GM12878 (cell line): ENCODE measurements at regions not wholly inside any gene's neighbourhood (a gene's known extent, or its start where the extent isn't known, plus 50 kb on each side); places are given as distances from the start of the nearest gene placed in this dataset.
"Not testable (repeated sequence)": the region's sequence is repeated elsewhere in the genome, so short reads cannot be mapped to it uniquely, and the experiment has no call there.

Source experiments
- ATAC-seq: fragments of 200-7000 bp; cut with Tn5 transposase; 3 replicates; pipeline ENCODE4 v1.9.1; 2020; ENCODE audit warnings: mild to moderate bottlenecking, moderate library complexity
- BruUV-seq: library from RNA; stranded (reverse); fragments of 400-500 nt; replicated peaks from 2 replicates; lab custom pipeline; 2021; lab: Mats Ljungman, UMichigan
- CTCF ChIA-PET: fragments of 300-600 bp; sonication (Branson Sonifier 250); formaldehyde crosslinking; extraction: SDS; loops from one replicate; lab custom pipeline; 2021; ENCODE audit warnings: inconsistent platforms; lab: Yijun Ruan, JAX
- POLR2A ChIA-PET: fragments of 350-600 bp; formaldehyde crosslinking; extraction: SDS; loops from one replicate; lab custom pipeline; 2021; ENCODE audit warnings: inconsistent platforms; lab: Charles Lee
- RAD21 ChIA-PET: fragments of 300-600 bp; sonication (Branson Sonifier 250); formaldehyde crosslinking; loops from one replicate; lab custom pipeline; 2023; ENCODE audit warnings: antibody characterized with exemption; ENCODE audit not compliant: unreplicated experiment; lab: Charles Lee
- SMC1A ChIA-PET: fragments of 300-600 bp; sonication (Branson Sonifier 250); formaldehyde crosslinking; loops from one replicate; lab custom pipeline; 2023; ENCODE audit not compliant: unreplicated experiment, uncharacterized antibody; lab: Charles Lee
- DNase-seq: peaks from one replicate; pipeline ENCODE4 v3.0.0-alpha.2; 2011; ENCODE audit warnings: low read depth, low spot score
- FAIRE-seq: peaks from 3 replicates; lab custom pipeline; 2011; peaks lifted over from hg19 to GRCh38; lab: Jason Lieb, UNC
- H2AFZ ChIP-seq: 2 replicates; pipeline ENCODE4 v1.6.0; 2011; ENCODE audit warnings: low read depth, low read length, control low read depth; ENCODE audit not compliant: control insufficient read depth
- H3K27ac ChIP-seq: 2 replicates; pipeline ENCODE4 v1.5.1; 2011; ENCODE audit warnings: control low read depth; ENCODE audit not compliant: control insufficient read depth, insufficient read depth
- H3K27me3 ChIP-seq, 2 experiments: replicated peaks in 1 of 2; 2 replicates each; pipeline versions ENCODE4 v1.6.0 to v1.6.1; 2011; ENCODE audit warnings: low read length in 1 of 2; ENCODE audit not compliant: control insufficient read depth in 2 of 2, insufficient read depth in 2 of 2
- H3K36me3 ChIP-seq, 2 experiments: 2 replicates each; pipeline ENCODE4 v1.5.1; 2011; ENCODE audit warnings: low read length in 1 of 2; ENCODE audit not compliant: control insufficient read depth in 2 of 2, insufficient read depth in 2 of 2
- H3K4me1 ChIP-seq: 2 replicates; pipeline ENCODE4 v1.6.1; 2011; ENCODE audit warnings: mild to moderate bottlenecking, low read length, moderate library complexity, mixed read lengths; ENCODE audit not compliant: control insufficient read depth, insufficient read depth
- H3K4me2 ChIP-seq: 2 replicates; pipeline ENCODE4 v1.6.0; 2011; ENCODE audit warnings: control low read depth; ENCODE audit not compliant: control insufficient read depth, insufficient read depth
- H3K4me3 ChIP-seq: fragments of 200-600 bp; sonication (generic); 2 replicates; pipeline ENCODE4 v1.5.1; 2016
- H3K79me2 ChIP-seq: 2 replicates; pipeline ENCODE4 v1.6.0; 2011; ENCODE audit warnings: low read length; ENCODE audit not compliant: control insufficient read depth, insufficient read depth
- H3K9ac ChIP-seq: 2 replicates; pipeline ENCODE4 v1.8.0; 2011; ENCODE audit warnings: low read length, control low read depth, mixed read lengths; ENCODE audit not compliant: control insufficient read depth, insufficient read depth
- H3K9me3 ChIP-seq: replicated peaks from 3 replicates; pipeline ENCODE4 v1.5.1; 2011; ENCODE audit warnings: mild to moderate bottlenecking, low read length; ENCODE audit not compliant: control insufficient read depth, insufficient read depth
- H4K20me1 ChIP-seq: 2 replicates; pipeline ENCODE4 v1.6.0; 2011; ENCODE audit not compliant: control insufficient read depth, insufficient read depth
- CBFB ChIP-seq: IDR thresholded peaks from 2 replicates; pipeline ENCODE4 v1.6.1; 2016; ENCODE audit warnings: antibody characterized with exemption, low read depth
- JUNB ChIP-seq: IDR thresholded peaks from 2 replicates; pipeline ENCODE4 v1.6.1; 2016; ENCODE audit warnings: antibody characterized with exemption, mild to moderate bottlenecking
- POU2F2 ChIP-seq: IDR thresholded peaks from 3 replicates; pipeline ENCODE4 v1.6.1; 2011; ENCODE audit warnings: low read depth, mild to moderate bottlenecking, low read length, borderline replicate concordance
- RB1 ChIP-seq: fragments of 450-650 bp; formaldehyde crosslinking; IDR thresholded peaks from 2 replicates; pipeline ENCODE4 v1.6.1; 2017; ENCODE audit warnings: mild to moderate bottlenecking, borderline replicate concordance
- ZNF207 ChIP-seq: fragments of 450-650 bp; IDR thresholded peaks from 2 replicates; pipeline ENCODE4 v1.6.1; 2014; ENCODE audit warnings: antibody characterized with exemption, mild to moderate bottlenecking, borderline replicate concordance
- WGBS: methylation state at CpG from one replicate; pipeline ENCODE4 v1.1.6; 2016; ENCODE audit warnings: low lambda C conversion rate; ENCODE audit not compliant: insufficient replicate concordance, insufficient coverage; ENCODE audit errors: missing lambda C conversion rate; 5-methylcytosine and 5-hydroxymethylcytosine counted together
- in situ Hi-C: fragments of 300-500 bp; cut with MboI; formaldehyde crosslinking; loops from 9 replicates; pipeline ENCODE4 v1.14.3; 2018; ENCODE audit warnings: mixed read lengths
- intact Hi-C: fragments of 100-400 bp; cut with micrococcal nuclease; formaldehyde crosslinking; loops from one replicate; pipeline ENCODE4 v1.14.2; 2022; ENCODE audit not compliant: unreplicated experiment
- TF ChIP-seq, protein P1 (sequence below): fragments of 450-650 bp; formaldehyde crosslinking; IDR thresholded peaks from 2 replicates; pipeline ENCODE4 v1.4.0; 2022; ENCODE audit warnings: mild to moderate bottlenecking, moderate library complexity
- TF ChIP-seq, protein P2 (sequence below): fragments of 450-650 bp; IDR thresholded peaks from 2 replicates; pipeline ENCODE4 v1.6.1; 2018; ENCODE audit warnings: borderline replicate concordance, mild to moderate bottlenecking; ENCODE audit not compliant: partially characterized antibody

DNA sequence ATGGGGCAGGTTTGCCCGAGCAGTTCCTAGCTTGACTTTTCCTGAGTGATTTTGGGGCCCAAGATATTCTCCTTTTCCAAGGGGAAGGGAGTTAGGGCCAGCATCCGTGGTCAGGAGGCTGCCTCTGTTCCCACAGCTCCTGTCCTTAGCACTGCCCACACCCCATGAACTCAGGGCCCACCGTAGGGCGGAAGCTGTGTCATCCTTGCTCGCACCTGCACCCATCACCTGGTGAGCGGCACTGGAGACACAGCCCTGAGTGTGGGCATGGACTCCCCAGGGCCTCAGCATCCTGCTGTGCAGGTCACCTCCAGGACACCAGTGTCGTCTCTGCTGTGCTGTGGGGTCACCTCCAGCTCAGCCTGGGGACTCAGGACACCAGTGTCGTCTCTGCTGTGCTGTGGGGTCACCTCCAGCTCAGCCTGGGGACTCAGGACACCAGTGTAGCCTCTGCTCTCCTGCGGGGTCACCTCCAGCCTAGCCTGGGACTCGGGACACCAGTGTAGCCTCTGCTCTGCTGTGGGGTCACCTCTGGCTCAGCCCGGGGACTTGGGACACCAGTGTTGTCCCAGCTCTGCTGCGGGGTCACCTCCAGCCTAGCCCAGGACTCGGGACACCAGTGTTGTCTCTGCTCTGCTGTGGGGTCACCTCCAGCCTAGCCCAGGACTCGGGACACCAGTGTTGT lies 322.9 kb downstream of the ADGRD1 start:
- Histone ChIP-seq H3K9ac (no peak overlapping the region), H3K36me3 (no peaks in the 10 kb centered on the region), H3K9me3 (no peaks in the 10 kb centered on the region), H3K4me1 (no peaks in the 10 kb centered on the region), H3K4me2 (no peak overlapping the region), H3K79me2 (no peaks in the 10 kb centered on the region), H3K27ac (no peak overlapping the region)
- in situ Hi-C loops: no loop called here
- POLR2A ChIA-PET: no interaction called here
- no peak for DNase-seq
- TF ChIP-seq RB1 (no peak), JUNB (no peak), ZNF207 (no peak), POU2F2 (no peak), CBFB (no peak)
- TF ChIP-seq, protein P1, sequence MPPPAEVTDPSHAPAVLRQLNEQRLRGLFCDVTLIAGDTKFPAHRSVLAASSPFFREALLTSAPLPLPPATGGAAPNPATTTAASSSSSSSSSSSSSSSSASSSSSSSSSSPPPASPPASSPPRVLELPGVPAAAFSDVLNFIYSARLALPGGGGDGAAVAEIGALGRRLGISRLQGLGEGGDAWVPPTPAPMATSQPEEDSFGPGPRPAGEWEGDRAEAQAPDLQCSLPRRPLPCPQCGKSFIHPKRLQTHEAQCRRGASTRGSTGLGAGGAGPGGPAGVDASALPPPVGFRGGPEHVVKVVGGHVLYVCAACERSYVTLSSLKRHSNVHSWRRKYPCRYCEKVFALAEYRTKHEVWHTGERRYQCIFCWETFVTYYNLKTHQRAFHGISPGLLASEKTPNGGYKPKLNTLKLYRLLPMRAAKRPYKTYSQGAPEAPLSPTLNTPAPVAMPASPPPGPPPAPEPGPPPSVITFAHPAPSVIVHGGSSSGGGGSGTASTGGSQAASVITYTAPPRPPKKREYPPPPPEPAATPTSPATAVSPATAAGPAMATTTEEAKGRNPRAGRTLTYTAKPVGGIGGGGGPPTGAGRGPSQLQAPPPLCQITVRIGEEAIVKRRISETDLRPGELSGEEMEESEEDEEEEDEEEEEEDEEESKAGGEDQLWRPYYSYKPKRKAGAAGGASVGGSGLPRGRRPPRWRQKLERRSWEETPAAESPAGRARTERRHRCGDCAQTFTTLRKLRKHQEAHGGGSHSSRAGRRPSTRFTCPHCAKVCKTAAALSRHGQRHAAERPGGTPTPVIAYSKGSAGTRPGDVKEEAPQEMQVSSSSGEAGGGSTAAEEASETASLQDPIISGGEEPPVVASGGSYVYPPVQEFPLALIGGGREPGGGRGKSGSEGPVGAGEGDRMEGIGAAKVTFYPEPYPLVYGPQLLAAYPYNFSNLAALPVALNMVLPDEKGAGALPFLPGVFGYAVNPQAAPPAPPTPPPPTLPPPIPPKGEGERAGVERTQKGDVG (CRISPR knock-in tag): no peak
- TF ChIP-seq, protein P2, sequence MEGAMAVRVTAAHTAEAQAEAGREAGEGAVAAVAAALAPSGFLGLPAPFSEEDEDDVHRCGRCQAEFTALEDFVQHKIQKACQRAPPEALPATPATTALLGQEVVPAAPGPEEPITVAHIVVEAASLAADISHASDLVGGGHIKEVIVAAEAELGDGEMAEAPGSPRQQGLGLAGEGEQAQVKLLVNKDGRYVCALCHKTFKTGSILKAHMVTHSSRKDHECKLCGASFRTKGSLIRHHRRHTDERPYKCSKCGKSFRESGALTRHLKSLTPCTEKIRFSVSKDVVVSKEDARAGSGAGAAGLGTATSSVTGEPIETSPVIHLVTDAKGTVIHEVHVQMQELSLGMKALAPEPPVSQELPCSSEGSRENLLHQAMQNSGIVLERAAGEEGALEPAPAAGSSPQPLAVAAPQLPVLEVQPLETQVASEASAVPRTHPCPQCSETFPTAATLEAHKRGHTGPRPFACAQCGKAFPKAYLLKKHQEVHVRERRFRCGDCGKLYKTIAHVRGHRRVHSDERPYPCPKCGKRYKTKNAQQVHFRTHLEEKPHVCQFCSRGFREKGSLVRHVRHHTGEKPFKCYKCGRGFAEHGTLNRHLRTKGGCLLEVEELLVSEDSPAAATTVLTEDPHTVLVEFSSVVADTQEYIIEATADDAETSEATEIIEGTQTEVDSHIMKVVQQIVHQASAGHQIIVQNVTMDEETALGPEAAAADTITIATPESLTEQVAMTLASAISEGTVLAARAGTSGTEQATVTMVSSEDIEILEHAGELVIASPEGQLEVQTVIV: no peak
- TF ChIP-seq, all 136 proteins: peak for 0
- Histone ChIP-seq H3K4me3 (no peak overlapping the region), H4K20me1 (no peaks in the 10 kb centered on the region), H3K27me3 (peaks cover 0 to 1% of the 10 kb centered on the region in 2 experiments; a peak in 2 of 4 replicates), H2AFZ (no peak overlapping the region)
- SMC1A ChIA-PET: no interaction called here
- BruUV-seq: no TSS peak
- RAD21 ChIA-PET: no interaction called here
- FAIRE-seq (no peak), ATAC-seq (no peak)
- intact Hi-C loops: no loop called here
- CTCF ChIA-PET: no interaction called here
- WGBS: 24% methylated on average over 14 of the region's 14 CpGs

DNA sequence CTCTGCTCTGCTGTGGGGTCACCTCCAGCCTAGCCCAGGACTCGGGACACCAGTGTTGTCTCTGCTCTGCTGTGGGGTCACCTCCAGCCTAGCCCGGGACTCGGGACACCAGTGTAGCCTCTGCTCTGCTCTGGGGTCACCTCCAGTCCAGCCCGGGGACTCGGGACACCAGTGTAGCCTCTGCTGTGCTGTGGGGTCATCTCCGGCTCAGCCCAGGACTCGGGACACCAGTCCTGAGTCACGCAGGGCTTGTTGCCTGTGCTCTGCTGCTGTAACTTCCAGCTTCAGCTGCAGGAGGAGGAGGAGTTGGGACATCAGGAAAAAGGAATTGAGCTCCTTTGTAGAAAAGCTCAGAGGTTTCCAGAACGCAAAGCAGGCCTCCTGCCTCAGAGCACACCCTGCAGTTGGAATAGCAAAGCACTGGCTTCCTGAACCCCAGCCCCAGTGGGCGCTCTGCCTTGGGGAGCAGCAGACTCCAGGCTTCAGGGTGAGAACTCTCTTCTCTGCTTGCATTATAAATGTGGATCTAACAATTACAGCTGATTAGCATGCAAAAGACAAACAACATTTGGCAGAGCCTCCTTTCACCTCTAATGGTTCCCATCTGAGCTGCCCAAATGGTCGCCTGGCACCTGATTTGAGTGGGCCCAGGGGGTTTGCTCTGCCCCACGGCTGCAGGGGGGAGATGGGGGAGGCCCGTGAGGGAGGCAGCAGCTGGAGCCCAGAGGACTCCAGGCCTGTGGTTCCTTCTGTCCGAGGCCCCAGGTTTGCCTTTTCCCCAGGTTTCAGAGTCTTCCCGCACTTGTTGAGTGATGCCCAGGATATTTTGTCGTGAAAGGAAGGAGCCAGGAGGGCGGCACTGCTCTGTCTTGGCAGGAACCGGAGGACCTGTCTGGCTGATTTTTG lies 323.7 kb downstream of the ADGRD1 start:
- intact Hi-C loops, H3K27ac ChIP-seq, FAIRE-seq, H2AFZ ChIP-seq, H3K4me3 ChIP-seq, H3K27me3 ChIP-seq, H3K9me3 ChIP-seq, DNase-seq, SMC1A ChIA-PET, H3K4me1 ChIP-seq, ATAC-seq, H3K4me2 ChIP-seq, RAD21 ChIA-PET, POLR2A ChIA-PET, CTCF ChIA-PET, H3K36me3 ChIP-seq, BruUV-seq, in situ Hi-C loops, H4K20me1 ChIP-seq, H3K9ac ChIP-seq, H3K79me2 ChIP-seq: not testable (repeated sequence)
- WGBS: 20% methylated on average over 15 of the region's 18 CpGs
